HG02840 (cell line): ENCODE measurements at regions not wholly inside any gene's neighbourhood (a gene's known extent, or its start where the extent isn't known, plus 50 kb on each side); places are given as distances from the start of the nearest gene placed in this dataset.

ENCODE experiments used
- ATAC-seq: cut with Tn5 transposase; IDR thresholded peaks from one replicate; pipeline ENCODE4 v1.9.1; 2021; ENCODE audit warnings: mild to moderate bottlenecking, moderate library complexity, moderate number of reproducible peaks; ENCODE audit not compliant: unreplicated experiment, low FRiP score

DNA sequence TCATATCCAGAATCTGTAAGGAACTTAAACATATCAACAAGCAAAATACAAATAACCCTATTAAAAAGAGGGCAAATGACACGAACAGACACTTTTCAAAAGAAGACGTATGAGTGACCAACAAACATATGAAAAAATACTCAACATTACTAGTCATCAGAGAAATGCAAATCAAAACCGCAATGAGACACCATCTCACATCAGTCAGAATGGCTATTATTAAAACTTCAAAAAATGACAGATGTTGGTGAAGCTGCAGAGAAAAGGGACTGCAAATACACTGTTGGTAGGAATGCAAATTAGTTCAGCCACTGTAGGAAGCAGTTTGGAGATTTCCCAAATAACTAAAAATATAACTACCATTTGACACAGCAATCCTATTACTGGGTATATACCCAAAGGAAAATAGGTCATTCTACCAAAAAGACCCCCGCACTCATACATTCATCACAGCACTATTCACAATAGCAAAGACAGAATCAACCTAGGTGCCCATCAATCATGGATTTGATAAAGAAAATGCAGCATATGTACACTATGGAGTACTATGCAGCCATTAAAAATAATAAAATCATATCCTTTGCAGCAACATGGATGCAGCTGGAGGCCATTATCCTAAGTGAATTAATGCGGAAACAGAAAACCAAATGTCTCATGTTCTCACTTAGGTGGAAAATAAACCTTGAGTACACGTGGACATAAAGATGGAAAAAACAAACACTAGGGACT, 230.1 kb upstream of the RAB4A start:
- no peak for ATAC-seq

GRCh38 chr1:229041946-229042345, 229.0 kb upstream of the RAB4A start:
- no peak for ATAC-seq

GRCh38 chr1:229042482-229042881, 228.4 kb upstream of the RAB4A start:
- ATAC-seq = no peak

- no peak for ATAC-seq
Measured at GRCh38 chr1:229043115-229043514, 227.8 kb upstream of the RAB4A start.

GRCh38 chr1:229046251-229046853, 224.6 kb upstream of the RAB4A start:
- no peak for ATAC-seq

DNA sequence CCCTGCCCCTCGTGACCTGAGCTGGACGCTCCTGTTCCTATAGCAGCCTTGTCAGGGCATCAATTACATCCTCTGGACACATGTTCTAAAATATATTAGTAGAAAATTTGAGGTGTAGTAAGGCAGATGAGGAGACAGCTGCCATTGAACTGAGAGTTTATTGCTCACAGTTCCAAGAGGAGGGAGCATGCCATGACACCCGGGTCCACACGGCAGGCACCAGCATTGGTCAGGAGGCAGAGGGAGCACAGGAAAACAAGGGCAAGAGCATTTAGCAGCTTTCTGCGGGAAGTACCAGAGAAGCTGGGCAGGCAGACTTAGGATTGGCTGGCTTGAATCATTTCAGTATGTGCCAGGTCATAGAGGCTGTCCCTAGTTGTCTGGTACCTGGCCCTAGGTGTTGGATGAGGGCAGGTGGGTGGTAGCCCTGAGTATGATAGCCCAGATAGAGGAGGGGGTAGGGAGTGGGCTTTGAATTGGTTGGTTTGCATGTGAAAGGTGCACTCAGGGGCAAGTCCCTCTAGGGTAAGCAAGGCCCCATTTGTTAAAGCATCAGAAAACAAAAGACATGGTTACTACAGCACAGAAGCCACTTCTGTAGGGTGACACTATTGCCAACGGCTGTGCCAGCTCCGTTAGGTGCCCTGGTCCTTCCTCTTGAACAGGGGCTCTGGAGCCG, 223.6 kb upstream of the RAB4A start:
- ATAC-seq = no peak

DNA sequence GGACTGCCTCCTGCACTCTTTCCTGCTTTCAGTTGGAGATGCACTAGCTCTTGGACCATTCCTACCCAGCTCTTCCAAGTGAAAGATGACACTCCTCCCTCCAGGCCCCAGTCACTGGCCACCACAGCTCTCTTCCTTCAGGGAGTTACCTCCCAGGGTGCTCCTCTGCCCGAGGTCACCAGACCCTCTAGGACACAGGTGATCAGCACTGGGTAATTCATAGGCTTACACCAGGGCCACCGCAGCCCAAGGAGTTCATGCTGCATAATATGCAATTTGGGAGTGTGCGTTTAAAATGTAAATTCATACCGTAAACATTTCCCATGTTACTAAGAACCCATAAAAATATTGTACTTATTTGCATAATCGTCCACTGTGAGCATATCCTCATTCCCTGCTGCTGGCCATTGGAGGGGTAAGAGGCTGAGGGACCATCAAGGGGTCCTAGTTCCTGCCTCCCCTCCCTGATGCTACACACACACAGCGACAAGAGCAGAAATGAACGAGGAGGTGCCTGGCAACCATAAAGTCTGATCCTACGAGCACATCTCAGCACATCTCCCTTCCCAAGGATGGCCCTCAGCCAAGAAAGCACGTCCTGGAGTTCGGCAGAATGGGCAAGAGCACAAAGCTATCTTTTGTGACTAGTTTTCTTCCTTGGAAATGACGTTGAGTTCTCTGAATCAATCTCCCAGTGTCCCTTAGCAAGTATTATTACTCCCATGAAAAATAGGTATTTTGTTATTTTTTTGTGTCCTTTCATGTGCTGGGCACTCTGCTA, 222.9 kb upstream of the RAB4A start:
- ATAC-seq = no peak

DNA sequence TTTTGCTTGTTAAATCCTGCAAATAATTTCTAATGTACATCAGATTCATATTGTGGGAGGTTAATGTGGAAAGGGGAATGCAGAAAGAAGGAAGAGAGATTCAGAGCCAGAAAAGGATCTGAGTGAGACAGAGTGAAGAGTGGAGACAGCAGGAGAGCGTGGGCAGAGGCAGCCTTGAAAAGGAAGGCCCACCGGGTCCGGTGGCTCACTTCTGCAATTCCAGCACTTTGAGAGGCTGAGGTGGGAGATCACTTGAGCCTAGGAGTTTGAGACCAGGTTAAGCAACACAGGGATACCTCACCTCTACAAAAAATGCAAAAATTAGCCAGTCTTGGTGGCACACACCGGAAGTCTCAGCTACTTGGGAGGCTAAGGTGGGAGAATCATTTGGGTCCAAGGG, 222.0 kb upstream of the RAB4A start:
- ATAC-seq = no peak

DNA sequence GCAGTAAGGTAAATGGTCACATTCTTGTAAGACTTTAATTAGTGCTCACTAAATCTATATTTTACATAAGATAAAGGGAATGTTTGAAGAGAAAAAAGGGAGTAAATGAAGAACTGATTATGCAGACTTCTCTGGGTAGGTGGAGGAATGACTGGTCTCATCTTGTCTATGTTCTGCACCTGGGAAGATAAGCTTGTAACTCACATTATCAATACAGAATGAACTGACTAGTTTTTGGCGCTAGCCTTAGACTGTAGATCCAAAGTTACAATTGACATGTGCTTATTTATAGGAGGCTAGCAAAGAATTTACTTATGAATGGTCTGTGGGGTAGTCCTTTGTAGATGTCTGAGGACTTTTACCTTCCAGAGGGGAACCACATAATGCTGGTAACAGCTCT, 214.9 kb upstream of the RAB4A start:
- no peak for ATAC-seq

DNA sequence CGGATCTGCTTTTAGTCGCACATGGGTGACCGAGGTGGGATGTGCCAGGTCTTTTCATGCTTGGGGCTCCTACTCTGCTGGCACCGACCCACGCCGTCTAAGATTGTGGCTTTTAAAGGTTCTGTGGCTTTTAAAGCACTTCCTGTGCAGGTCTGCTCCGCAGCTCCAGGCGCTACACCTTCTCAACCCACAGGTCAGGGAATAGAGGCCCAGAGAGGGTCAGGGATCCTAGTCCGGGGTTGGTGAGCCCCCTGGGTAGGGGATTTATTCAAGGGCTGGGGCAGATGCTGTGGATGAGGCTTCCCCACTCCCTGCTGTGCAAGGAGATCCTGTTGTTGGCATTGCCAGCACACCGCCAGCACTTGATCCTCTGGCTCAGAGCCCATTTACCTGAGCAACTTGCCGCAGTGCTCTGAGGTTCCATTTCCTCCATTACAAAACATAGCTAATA, 212.8 kb upstream of the RAB4A start:
- ATAC-seq = no peak

GRCh38 chr1:229058729-229059128, 212.2 kb upstream of the RAB4A start:
- ATAC-seq = no peak

- ATAC-seq = no peak
Measured at GRCh38 chr1:229059671-229060539, 211.0 kb upstream of the RAB4A start.

- ATAC-seq = no peak
Measured at GRCh38 chr1:229062135-229062534, 208.8 kb upstream of the RAB4A start.

DNA sequence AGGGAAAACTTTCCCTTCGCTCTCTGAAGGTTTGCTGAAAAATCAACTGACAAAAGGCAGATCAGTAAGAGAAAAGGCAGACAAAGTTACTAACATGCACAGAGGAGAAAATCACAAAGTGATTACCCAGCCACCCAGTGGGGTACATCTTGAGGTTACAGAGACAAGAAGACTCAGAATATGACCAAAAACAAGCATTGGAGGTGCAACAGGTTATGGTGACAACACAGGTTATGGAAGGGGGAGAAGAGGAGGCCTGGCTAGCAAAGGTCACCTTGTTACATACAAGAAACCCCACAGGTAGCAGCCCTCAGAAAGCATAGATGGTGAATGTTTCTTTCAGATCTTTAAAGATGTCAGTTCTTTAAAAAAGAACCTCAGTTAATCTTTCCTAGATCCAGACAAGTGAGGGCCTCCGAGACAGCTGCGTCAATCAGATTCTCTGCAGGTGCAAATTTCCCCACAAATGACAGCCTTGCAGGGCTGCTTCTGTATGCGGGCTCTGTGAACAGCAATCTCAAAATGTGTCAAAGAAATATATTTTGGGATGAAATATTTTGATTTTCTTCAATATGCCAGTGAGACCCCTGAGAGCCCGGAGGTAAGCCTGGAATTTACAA, 207.6 kb upstream of the RAB4A start:
- ATAC-seq = no peak

DNA sequence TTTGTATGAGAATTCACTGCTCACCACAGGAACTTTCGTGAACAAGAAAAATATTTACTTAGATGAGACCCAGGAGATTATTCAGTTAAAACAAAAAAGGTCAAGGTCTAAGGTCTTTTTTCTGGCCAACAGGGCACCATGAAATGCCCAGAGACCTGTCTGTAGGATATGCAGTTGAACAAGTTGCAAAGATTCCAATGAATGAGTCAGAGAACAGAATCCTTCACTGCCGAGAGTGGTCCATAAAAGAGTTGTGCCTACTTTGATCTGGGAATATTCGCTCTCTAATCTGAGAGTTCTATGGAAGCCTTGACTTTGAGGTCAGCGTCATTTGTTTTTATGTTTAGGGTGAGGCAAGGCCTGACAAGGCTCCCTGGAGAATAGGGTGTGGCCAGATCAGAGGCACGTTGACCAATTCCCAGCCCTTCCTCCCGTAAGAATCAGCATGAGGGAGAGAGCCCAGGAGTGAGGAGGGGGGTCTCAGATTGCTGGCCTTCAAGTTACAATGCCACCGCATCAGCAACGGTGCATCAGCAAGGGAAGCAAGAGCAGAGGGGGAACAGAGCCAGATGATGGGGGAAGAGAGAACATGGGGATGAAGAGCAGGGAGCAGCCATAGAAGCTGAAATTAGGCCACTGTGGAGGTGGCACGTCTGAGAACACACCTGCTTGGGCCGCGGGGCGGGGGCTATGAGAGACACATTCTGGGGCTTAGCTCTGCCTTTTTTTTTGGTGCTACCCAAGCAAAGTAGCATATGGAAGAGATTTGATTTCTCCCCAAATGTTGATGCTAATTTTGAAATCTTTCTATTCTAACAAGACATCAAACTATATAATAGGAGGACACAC, 206.4 kb upstream of the RAB4A start:
- ATAC-seq = no peak

- ATAC-seq = no peak
Measured at GRCh38 chr1:229065613-229066012, 205.3 kb upstream of the RAB4A start.

DNA sequence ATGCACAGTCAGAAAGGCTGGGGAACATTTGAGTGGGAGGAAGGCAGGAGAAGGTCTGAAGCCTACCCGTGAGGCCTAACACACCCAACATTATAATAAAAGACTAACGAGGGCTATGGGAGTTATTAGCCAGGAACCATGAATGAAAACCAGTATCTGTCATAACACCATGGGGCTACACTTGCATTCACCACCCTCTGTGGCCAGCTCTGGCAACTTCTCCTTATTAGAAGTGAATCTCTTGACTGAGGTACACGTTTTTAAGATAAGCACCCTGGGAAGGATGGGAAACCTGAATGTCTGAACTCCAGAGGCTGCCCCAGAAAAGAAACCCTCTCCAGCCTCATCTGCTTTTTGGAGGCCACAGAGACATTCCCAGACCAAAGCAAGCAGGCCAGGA, 204.3 kb upstream of the RAB4A start:
- ATAC-seq = no peak

GRCh38 chr1:229067546-229067945, 203.4 kb upstream of the RAB4A start:
- no peak for ATAC-seq
